ENCODE measurements at regions not wholly inside any gene's neighbourhood (a gene's known extent, or its start where the extent isn't known, plus 50 kb on each side); places are given as distances from the start of the nearest gene placed in this dataset.

DNA sequence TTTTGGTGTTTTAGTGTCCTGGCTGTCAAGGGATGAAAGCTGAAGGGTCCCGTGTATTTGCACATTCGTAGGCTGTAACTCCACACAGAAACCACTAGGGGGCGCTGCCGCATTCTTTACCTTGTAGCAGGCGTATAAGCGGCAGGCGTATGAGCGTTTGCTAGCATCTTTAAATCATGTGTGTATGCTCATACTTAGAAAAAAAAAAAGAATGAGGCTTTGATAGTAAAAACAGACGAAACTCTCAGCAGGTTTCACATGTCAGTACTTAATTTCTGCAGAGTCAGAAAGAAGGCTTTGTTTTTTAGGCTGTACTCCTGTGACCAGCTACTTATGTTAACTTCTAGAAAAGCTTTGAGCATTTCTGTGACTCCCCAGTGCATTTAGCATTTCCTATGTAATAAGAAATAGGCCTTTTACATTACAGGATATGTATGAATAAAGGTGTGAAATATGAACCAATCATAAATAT, 218.8 kb upstream of the ADAMTSL1 start:
- H3K27ac ChIP-seq, result no peak overlapping the region
- intact Hi-C loops (cut with DNase I), result loop anchor here (10.0 kb wide), 1 partner anchor 770 kb away; no protein-coding TSS in a partner anchor
- H3K9me3 ChIP-seq, result no peaks in the 10 kb centered on the region
- no peaks in the 10 kb centered on the region for H3K36me3 ChIP-seq
- no peaks in the 10 kb centered on the region for H3K4me1 ChIP-seq
- H3K27me3 ChIP-seq (ENCODE audit: low read depth), result no peaks in the 10 kb centered on the region
- ATAC-seq (peak; percentile 84 to 88), DNase-seq (peak; percentile 79)
- H3K4me3 ChIP-seq, result no peak overlapping the region
- TF ChIP-seq, protein P1, sequence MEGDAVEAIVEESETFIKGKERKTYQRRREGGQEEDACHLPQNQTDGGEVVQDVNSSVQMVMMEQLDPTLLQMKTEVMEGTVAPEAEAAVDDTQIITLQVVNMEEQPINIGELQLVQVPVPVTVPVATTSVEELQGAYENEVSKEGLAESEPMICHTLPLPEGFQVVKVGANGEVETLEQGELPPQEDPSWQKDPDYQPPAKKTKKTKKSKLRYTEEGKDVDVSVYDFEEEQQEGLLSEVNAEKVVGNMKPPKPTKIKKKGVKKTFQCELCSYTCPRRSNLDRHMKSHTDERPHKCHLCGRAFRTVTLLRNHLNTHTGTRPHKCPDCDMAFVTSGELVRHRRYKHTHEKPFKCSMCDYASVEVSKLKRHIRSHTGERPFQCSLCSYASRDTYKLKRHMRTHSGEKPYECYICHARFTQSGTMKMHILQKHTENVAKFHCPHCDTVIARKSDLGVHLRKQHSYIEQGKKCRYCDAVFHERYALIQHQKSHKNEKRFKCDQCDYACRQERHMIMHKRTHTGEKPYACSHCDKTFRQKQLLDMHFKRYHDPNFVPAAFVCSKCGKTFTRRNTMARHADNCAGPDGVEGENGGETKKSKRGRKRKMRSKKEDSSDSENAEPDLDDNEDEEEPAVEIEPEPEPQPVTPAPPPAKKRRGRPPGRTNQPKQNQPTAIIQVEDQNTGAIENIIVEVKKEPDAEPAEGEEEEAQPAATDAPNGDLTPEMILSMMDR (IDR thresholded peaks at IDR 0.05), result peak; percentile 87

DNA sequence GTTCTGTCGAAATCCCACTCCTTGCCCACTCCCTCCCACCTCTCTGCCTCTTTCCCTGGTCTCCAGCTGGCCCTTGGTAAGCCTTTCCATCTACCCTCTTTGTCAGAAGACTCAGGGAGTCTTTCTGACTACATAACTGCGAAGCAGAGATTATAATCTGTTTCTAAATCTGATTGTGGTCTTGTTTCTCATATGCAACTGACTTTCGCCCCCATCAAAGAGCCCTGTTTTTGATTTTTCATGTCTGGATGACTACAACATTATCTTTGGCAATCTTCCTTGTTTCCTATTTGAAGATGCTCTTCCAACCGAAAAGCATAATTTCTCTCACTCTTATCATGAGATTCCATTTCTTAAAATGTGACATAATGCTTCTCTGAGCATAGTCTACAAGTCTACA, 218.2 kb upstream of the ADAMTSL1 start:
- TF ChIP-seq, protein P1 (IDR thresholded peaks at IDR 0.05), result no peak
- DNase-seq, result no peak
- Histone ChIP-seq H3K27me3 (ENCODE audit: low read depth) (no peaks in the 10 kb centered on the region), H3K36me3 (no peaks in the 10 kb centered on the region), H3K4me1 (no peaks in the 10 kb centered on the region), H3K9me3 (no peaks in the 10 kb centered on the region), H3K27ac (no peak overlapping the region), H3K4me3 (no peak overlapping the region)
- ATAC-seq, result no peak
- intact Hi-C loops (cut with DNase I), result loop anchor here (10.0 kb wide), 1 partner anchor 769 kb away; no protein-coding TSS in a partner anchor

DNA sequence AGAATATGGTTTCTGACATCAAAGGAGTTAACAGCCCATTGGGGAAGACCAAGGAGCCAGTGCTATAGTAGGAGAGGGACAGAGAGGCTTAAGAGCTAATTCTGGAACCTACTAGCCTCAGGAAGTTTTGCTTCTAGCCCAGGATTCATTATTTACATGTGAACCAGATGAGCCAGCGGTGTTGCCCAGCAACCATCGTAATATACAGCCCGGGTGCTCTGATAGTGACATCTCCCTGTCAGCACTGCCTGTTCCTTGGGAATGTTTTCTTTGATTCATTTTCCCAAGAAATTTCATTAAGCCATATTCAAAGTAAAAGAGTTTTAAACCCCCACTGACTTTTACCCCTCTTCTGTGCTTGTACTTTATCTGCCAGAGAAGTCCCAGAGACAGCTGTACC, 217.4 kb upstream of the ADAMTSL1 start:
- DNase-seq, result no peak
- TF ChIP-seq, protein P1 (IDR thresholded peaks at IDR 0.05), result no peak
- Histone ChIP-seq H3K36me3 (no peaks in the 10 kb centered on the region), H3K4me1 (no peaks in the 10 kb centered on the region), H3K27ac (no peak overlapping the region), H3K9me3 (no peaks in the 10 kb centered on the region), H3K4me3 (no peak overlapping the region), H3K27me3 (ENCODE audit: low read depth) (no peaks in the 10 kb centered on the region)
- no peak for ATAC-seq
- intact Hi-C loops (cut with DNase I), result loop anchor here (10.0 kb wide), 1 partner anchor 768 kb away; no protein-coding TSS in a partner anchor

DNA sequence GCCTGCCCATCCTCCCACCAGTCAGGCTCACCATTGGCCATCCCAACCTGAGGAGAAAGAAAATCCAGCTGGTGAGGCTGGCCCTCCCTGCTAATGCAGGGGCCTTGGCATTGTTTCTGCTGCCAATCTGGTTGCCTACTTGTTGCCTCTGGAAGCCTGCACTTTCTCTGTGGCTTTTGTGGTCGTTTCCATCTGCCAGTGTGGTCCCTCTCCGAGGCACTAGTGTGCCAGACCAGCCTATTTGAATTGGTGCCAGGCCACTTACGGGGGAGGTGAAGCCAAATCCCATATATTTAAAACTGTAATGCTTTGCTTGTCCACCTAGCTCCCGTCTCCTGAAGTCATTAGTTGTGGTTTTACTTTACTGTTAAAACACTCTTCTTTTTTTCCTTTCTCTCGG, 213.4 kb upstream of the ADAMTSL1 start:
- H3K27ac ChIP-seq, result no peak overlapping the region
- intact Hi-C loops (cut with DNase I), result no loop called here
- no peaks in the 10 kb centered on the region for H3K36me3 ChIP-seq
- H3K9me3 ChIP-seq, result no peaks in the 10 kb centered on the region
- H3K4me1 ChIP-seq, result no peaks in the 10 kb centered on the region
- TF ChIP-seq, protein P1 (IDR thresholded peaks at IDR 0.05), result no peak
- no peaks in the 10 kb centered on the region for H3K27me3 ChIP-seq (ENCODE audit: low read depth)
- no peak for DNase-seq
- ATAC-seq, result no peak
- no peak overlapping the region for H3K4me3 ChIP-seq

DNA sequence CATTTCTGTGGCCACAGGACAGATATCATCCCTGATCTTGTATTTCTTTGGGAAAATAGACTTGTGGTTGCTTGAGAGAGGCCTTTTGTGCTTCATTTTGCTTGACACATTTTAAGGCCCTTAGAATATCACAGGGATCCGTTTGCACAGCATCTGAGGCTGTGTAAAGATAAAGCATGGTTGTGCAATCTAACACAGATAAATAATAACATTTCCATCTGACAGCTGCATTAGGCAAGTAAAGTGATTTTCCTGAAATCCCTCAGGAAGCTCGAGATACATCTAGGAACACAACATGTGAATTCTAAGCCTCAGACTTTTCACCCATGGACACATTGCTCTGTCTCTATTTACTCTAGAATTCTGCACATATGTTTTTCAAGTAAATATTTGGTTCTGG, 212.8 kb upstream of the ADAMTSL1 start:
- Histone ChIP-seq H3K4me1 (no peaks in the 10 kb centered on the region), H3K4me3 (no peak overlapping the region), H3K36me3 (no peaks in the 10 kb centered on the region), H3K27ac (no peak overlapping the region), H3K27me3 (ENCODE audit: low read depth) (no peaks in the 10 kb centered on the region), H3K9me3 (no peaks in the 10 kb centered on the region)
- ATAC-seq, result no peak
- TF ChIP-seq, protein P1 (IDR thresholded peaks at IDR 0.05), result no peak
- DNase-seq, result no peak
- intact Hi-C loops (cut with DNase I), result no loop called here
